Fibroblast of pulmonary artery (primary cell): ENCODE measurements at regions not wholly inside any gene's neighbourhood (a gene's known extent, or its start where the extent isn't known, plus 50 kb on each side); places are given as distances from the start of the nearest gene placed in this dataset.

Experiments
- DNase-seq: peaks from one replicate; pipeline ENCODE4 v3.0.0-alpha.2; 2010; ENCODE audit warnings: low read depth
- H3K4me3 ChIP-seq: replicated peaks from 2 replicates; pipeline ENCODE4 v1.5.1; 2011; ENCODE audit warnings: low read depth, mild to moderate bottlenecking, control low read depth, low read length, moderate library complexity
- CTCF ChIP-seq: IDR thresholded peaks from 2 replicates; pipeline ENCODE4 v1.5.1; 2011; ENCODE audit warnings: mild to moderate bottlenecking, control low read depth, low read length, inconsistent platforms; ENCODE audit errors: missing control alignments

- TF ChIP-seq CTCF = no peak
- DNase-seq = no peak
- H3K4me3 ChIP-seq = no peak overlapping the region
Measured at GRCh38 chr13:30121244-30121643, 186.1 kb downstream of the KATNAL1 start.

GRCh38 chr13:30120133-30120822 lies 187.1 kb downstream of the KATNAL1 start:
- H3K4me3 ChIP-seq = no peak overlapping the region
- TF ChIP-seq CTCF = no peak
- no peak for DNase-seq

GRCh38 chr13:30119476-30119875 lies 187.9 kb downstream of the KATNAL1 start:
- DNase-seq = peak; percentile 64
- H3K4me3 ChIP-seq = no peak overlapping the region

GRCh38 chr13:30116379-30116778 lies 191.0 kb downstream of the KATNAL1 start:
- no peak for DNase-seq
- H3K4me3 ChIP-seq = no peak overlapping the region
- TF ChIP-seq CTCF = no peak

More at GRCh38 chr13:30119476-30119875, 187.9 kb downstream of the KATNAL1 start:
- TF ChIP-seq CTCF = no peak

GRCh38 chr13:30115257-30115600 lies 192.1 kb downstream of the KATNAL1 start:
- DNase-seq = no peak
- TF ChIP-seq CTCF = no peak
- H3K4me3 ChIP-seq = peak overlapping the region; percentile 41

- peak; percentile 78 for DNase-seq
- peak; percentile 82 for TF ChIP-seq CTCF
- peak overlapping the region; percentile 41 for H3K4me3 ChIP-seq
Measured at GRCh38 chr13:30114571-30115256, 192.6 kb downstream of the KATNAL1 start.
